Epithelial cell of proximal tubule (primary cell): ENCODE measurements at regions not wholly inside any gene's neighbourhood (a gene's known extent, or its start where the extent isn't known, plus 50 kb on each side); places are given as distances from the start of the nearest gene placed in this dataset.

ENCODE experiments used
- DNase-seq: peaks from one replicate; pipeline ENCODE4 v3.0.0-alpha.2; 2011; ENCODE audit warnings: low read depth
- H3K4me3 ChIP-seq: 2 replicates; pipeline ENCODE4 v1.5.1; 2011; ENCODE audit warnings: low read depth, mild to moderate bottlenecking, low read length
- CTCF ChIP-seq: conservative IDR thresholded peaks from 2 replicates; pipeline ENCODE4 v1.5.1; 2012; ENCODE audit warnings: low read depth, mild to moderate bottlenecking, low read length

- no peak overlapping the region for H3K4me3 ChIP-seq
- no peak for DNase-seq
- no peak for TF ChIP-seq CTCF
Observed at GRCh38 chr6:11345536-11345935, 113.1 kb upstream of the NEDD9 start.

- no peak for DNase-seq
- H3K4me3 ChIP-seq = no peak overlapping the region
- TF ChIP-seq CTCF = no peak
Observed at GRCh38 chr6:11343963-11344723, 111.7 kb upstream of the NEDD9 start.

GRCh38 chr6:11341867-11342266 is 109.4 kb upstream of the NEDD9 start:
- no peak for DNase-seq
- H3K4me3 ChIP-seq = no peak overlapping the region
- no peak for TF ChIP-seq CTCF

- TF ChIP-seq CTCF = no peak
- no peak overlapping the region for H3K4me3 ChIP-seq
- no peak for DNase-seq
Observed at GRCh38 chr6:11341303-11341702, 108.8 kb upstream of the NEDD9 start.

- H3K4me3 ChIP-seq = no peak overlapping the region
- DNase-seq = no peak
- TF ChIP-seq CTCF = no peak
Observed at GRCh38 chr6:11339380-11339779, 106.9 kb upstream of the NEDD9 start.

- H3K4me3 ChIP-seq = no peak overlapping the region
- no peak for DNase-seq
- no peak for TF ChIP-seq CTCF
Observed at GRCh38 chr6:11337306-11337705, 104.8 kb upstream of the NEDD9 start.

- DNase-seq = no peak
- no peak for TF ChIP-seq CTCF
- no peak overlapping the region for H3K4me3 ChIP-seq
Observed at GRCh38 chr6:11335826-11336225, 103.4 kb upstream of the NEDD9 start.
